ENCODE measurements at regions not wholly inside any gene's neighbourhood (a gene's known extent, or its start where the extent isn't known, plus 50 kb on each side); places are given as distances from the start of the nearest gene placed in this dataset.

DNA sequence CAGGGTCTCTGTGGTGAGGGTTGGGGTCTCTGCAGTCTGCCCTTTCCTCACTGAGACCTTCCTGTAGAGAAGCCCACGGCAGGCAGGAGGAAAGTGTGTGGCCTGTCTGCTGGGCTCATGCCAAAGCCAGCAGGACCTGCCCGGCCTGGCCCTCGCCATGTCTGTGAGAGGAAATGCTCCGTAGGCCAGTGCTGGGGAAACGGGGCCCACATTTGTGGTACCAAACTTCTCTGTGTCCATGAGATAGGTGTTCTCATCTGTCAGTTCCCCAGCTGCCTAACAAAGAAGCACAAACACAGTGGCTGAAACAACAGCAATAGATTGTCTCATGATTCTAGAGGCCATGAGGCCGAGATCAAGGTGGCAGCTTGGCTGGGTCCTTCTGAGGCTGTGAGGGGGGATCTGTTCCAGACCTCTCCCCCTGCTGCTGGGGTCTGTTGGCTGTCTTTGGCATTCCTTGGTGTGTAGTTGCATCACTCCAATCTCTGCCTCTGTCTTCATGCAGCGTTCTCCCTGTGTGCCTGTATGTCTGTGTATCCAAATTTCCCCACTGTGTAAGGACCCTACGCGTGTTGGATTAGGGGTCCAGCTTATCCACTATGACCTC, 772.5 kb downstream of the TBC1D22A start:
- Histone ChIP-seq H3K27ac (ENCODE audit: extremely low read depth, low read depth, low read length) (no peak overlapping the region), H3K4me3 (ENCODE audit: low read depth, low read length) (no peak overlapping the region), H3K4me1 (ENCODE audit: control insufficient read depth, insufficient read depth, low read length) (no peaks in the 10 kb centered on the region), H3K9me3 (ENCODE audit: control insufficient read depth, insufficient read depth, low read depth, low read length) (no peaks in the 10 kb centered on the region), H3K36me3 (ENCODE audit: control insufficient read depth in 2 of 2, insufficient read depth in 1 of 2, low read length in 2 of 2) (no peaks in the 10 kb centered on the region)
- ChIA-PET POLR2A (no interaction called here), CTCF (no interaction called here)
- TF ChIP-seq ZNF23 (tag by site-specific recombination; IDR thresholded peaks at IDR 0.05; ENCODE audit: borderline replicate concordance) (no peak), SETDB1 (IDR thresholded peaks at IDR 0.05; ENCODE audit: insufficient read length, low read length) (no peak), ZNF521 (tag by site-specific recombination; IDR thresholded peaks at IDR 0.05) (no peak), ZNF174 (tag by site-specific recombination; IDR thresholded peaks at IDR 0.05) (no peak), ZNF391 (tag by site-specific recombination; IDR thresholded peaks at IDR 0.05; ENCODE audit: borderline replicate concordance, low read depth) (no peak), ZNF623 (tag by site-specific recombination; IDR thresholded peaks at IDR 0.05) (no peak), ZFP37 (tag by site-specific recombination; IDR thresholded peaks at IDR 0.05) (no peak), ZNF211 (tag by site-specific recombination; IDR thresholded peaks at IDR 0.05; ENCODE audit: low read depth) (no peak), MEIS1 (CRISPR knock-in tag; IDR thresholded peaks at IDR 0.05; ENCODE audit: borderline replicate concordance) (no peak), GLI4 (tag by site-specific recombination; IDR thresholded peaks at IDR 0.05) (no peak), ZNF600 (tag by site-specific recombination; IDR thresholded peaks at IDR 0.05) (no peak), ZNF433 (tag by site-specific recombination; IDR thresholded peaks at IDR 0.05; ENCODE audit: low read depth) (no peak)
- TF ChIP-seq, protein P1, sequence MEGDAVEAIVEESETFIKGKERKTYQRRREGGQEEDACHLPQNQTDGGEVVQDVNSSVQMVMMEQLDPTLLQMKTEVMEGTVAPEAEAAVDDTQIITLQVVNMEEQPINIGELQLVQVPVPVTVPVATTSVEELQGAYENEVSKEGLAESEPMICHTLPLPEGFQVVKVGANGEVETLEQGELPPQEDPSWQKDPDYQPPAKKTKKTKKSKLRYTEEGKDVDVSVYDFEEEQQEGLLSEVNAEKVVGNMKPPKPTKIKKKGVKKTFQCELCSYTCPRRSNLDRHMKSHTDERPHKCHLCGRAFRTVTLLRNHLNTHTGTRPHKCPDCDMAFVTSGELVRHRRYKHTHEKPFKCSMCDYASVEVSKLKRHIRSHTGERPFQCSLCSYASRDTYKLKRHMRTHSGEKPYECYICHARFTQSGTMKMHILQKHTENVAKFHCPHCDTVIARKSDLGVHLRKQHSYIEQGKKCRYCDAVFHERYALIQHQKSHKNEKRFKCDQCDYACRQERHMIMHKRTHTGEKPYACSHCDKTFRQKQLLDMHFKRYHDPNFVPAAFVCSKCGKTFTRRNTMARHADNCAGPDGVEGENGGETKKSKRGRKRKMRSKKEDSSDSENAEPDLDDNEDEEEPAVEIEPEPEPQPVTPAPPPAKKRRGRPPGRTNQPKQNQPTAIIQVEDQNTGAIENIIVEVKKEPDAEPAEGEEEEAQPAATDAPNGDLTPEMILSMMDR (tag by site-specific recombination; IDR thresholded peaks at IDR 0.05) = no peak
- TF ChIP-seq, protein P2, sequence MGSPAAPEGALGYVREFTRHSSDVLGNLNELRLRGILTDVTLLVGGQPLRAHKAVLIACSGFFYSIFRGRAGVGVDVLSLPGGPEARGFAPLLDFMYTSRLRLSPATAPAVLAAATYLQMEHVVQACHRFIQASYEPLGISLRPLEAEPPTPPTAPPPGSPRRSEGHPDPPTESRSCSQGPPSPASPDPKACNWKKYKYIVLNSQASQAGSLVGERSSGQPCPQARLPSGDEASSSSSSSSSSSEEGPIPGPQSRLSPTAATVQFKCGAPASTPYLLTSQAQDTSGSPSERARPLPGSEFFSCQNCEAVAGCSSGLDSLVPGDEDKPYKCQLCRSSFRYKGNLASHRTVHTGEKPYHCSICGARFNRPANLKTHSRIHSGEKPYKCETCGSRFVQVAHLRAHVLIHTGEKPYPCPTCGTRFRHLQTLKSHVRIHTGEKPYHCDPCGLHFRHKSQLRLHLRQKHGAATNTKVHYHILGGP (tag by site-specific recombination; IDR thresholded peaks at IDR 0.05) = no peak

DNA sequence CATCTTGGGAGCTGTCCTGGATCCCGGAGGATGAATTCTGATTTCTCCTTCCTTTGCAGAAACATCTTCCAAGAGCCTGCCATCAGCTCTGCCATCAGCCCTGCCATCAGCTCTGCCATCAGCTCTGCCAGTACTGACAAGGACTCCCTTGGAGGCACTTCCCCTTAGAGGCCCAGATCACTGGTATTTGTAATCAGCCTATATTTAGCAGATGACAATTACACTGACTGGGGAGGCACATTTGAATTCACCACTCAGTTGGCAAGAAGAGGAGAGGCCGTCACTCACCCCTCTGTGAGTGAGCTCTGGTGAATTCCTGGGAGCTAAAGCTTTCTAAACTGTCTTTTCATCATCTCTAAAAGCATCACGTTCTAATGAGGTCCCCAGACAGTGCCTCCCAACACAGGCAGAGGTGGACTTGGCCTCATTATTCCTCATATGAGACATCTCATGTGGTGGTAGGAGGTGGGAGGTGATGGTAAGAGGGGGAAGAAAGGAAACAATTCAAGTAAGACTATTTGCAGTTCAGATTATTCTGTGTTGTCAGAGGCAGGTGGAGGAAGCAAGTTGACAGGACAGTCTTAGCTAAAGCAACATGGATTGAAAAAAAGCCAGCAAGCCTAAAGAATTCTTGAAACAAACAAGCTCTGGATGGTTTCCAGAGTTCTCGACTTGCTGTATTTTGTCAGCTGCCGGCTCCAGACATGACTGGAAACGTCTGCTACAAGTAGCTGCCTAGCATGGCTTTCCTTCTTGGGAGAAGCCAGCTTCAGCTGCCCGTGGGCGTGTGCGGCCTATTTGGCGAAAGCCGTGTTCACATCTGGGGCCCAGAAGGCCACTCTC, 771.7 kb downstream of the TBC1D22A start:
- POLR2A ChIA-PET = no interaction called here
- Histone ChIP-seq H3K27ac (ENCODE audit: extremely low read depth, low read depth, low read length) (no peak overlapping the region), H3K4me1 (ENCODE audit: control insufficient read depth, insufficient read depth, low read length) (no peaks in the 10 kb centered on the region), H3K4me3 (ENCODE audit: low read depth, low read length) (no peak overlapping the region), H3K9me3 (ENCODE audit: control insufficient read depth, insufficient read depth, low read depth, low read length) (no peaks in the 10 kb centered on the region), H3K36me3 (ENCODE audit: control insufficient read depth in 2 of 2, insufficient read depth in 1 of 2, low read length in 2 of 2) (no peaks in the 10 kb centered on the region)
- CTCF ChIA-PET = no interaction called here
- TF ChIP-seq ZNF621 (tag by site-specific recombination; IDR thresholded peaks at IDR 0.05) (no peak), ZNF624 (tag by site-specific recombination; IDR thresholded peaks at IDR 0.05) (no peak), YY1 (tag by site-specific recombination; IDR thresholded peaks at IDR 0.05) (no peak), PRDM1 (tag by site-specific recombination; IDR thresholded peaks at IDR 0.05) (no peak), GLIS2 (tag by site-specific recombination; IDR thresholded peaks at IDR 0.05) (no peak), BCL11B (tag by site-specific recombination; IDR thresholded peaks at IDR 0.05; ENCODE audit: low read depth) (no peak), ZNF585B (tag by site-specific recombination; IDR thresholded peaks at IDR 0.05) (no peak), ZBTB20 (tag by site-specific recombination; IDR thresholded peaks at IDR 0.05) (no peak)
- TF ChIP-seq, protein P3, sequence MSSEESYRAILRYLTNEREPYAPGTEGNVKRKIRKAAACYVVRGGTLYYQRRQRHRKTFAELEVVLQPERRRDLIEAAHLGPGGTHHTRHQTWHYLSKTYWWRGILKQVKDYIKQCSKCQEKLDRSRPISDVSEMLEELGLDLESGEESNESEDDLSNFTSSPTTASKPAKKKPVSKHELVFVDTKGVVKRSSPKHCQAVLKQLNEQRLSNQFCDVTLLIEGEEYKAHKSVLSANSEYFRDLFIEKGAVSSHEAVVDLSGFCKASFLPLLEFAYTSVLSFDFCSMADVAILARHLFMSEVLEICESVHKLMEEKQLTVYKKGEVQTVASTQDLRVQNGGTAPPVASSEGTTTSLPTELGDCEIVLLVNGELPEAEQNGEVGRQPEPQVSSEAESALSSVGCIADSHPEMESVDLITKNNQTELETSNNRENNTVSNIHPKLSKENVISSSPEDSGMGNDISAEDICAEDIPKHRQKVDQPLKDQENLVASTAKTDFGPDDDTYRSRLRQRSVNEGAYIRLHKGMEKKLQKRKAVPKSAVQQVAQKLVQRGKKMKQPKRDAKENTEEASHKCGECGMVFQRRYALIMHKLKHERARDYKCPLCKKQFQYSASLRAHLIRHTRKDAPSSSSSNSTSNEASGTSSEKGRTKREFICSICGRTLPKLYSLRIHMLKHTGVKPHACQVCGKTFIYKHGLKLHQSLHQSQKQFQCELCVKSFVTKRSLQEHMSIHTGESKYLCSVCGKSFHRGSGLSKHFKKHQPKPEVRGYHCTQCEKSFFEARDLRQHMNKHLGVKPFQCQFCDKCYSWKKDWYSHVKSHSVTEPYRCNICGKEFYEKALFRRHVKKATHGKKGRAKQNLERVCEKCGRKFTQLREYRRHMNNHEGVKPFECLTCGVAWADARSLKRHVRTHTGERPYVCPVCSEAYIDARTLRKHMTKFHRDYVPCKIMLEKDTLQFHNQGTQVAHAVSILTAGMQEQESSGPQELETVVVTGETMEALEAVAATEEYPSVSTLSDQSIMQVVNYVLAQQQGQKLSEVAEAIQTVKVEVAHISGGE (tag by site-specific recombination; conservative IDR thresholded peaks at IDR 0.05; ENCODE audit: low read depth) = no peak
- TF ChIP-seq, protein P4, sequence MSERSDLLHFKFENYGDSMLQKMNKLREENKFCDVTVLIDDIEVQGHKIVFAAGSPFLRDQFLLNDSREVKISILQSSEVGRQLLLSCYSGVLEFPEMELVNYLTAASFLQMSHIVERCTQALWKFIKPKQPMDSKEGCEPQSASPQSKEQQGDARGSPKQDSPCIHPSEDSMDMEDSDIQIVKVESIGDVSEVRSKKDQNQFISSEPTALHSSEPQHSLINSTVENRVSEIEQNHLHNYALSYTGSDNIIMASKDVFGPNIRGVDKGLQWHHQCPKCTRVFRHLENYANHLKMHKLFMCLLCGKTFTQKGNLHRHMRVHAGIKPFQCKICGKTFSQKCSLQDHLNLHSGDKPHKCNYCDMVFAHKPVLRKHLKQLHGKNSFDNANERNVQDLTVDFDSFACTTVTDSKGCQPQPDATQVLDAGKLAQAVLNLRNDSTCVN (tag by site-specific recombination; optimal IDR thresholded peaks at IDR 0.05) = no peak
- TF ChIP-seq, protein P2 (tag by site-specific recombination; IDR thresholded peaks at IDR 0.05) = no peak
